DOHH2 (cell line): ENCODE measurements at regions not wholly inside any gene's neighbourhood (a gene's known extent, or its start where the extent isn't known, plus 50 kb on each side); places are given as distances from the start of the nearest gene placed in this dataset.

Source experiments
- EZH2phosphoT487 ChIP-seq: fragments of 200-600 bp; sonication (generic); IDR thresholded peaks from 2 replicates; pipeline ENCODE4 v1.6.1; 2017; ENCODE audit warnings: borderline replicate concordance, mild to moderate bottlenecking, antibody characterized with exemption, low read length, moderate library complexity, mixed read lengths
- TF ChIP-seq, protein P1 (sequence below): fragments of 200-600 bp; sonication (generic); IDR thresholded peaks from one replicate; pipeline ENCODE4 v1.5.1; 2014; ENCODE audit warnings: antibody characterized with exemption, mild to moderate bottlenecking, low read depth, low read length; ENCODE audit not compliant: poor library complexity, severe bottlenecking

DNA sequence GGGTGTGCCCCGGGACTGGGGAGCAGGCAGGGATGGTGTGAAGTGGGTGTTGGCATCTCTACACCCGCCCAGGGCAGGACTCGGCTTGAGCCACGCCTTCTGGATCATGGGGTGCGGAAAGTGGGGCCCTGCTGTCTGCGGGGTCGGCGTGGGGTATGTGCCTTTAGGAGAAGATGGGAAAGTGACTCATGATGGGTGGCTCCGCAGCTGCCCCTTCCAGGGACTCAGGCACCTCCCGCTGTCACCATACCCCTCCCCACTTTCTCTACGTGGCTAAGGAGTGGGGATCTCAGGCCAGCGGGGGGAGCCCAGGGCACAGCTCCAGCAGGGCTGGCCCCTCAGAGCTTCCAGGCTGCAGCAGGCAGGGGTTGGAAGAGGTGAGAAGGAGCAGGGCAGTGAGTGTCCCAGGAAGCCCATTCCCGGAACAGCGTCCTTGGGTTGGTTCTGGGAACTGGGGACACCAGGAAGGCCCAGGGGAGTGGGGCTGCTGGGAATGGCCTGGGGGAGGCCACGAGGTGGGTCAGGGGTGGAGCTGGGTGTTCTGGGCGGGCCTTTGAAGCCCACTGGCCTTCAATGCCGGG, 102.9 kb upstream of the FGF3 start:
- TF ChIP-seq, protein P1, sequence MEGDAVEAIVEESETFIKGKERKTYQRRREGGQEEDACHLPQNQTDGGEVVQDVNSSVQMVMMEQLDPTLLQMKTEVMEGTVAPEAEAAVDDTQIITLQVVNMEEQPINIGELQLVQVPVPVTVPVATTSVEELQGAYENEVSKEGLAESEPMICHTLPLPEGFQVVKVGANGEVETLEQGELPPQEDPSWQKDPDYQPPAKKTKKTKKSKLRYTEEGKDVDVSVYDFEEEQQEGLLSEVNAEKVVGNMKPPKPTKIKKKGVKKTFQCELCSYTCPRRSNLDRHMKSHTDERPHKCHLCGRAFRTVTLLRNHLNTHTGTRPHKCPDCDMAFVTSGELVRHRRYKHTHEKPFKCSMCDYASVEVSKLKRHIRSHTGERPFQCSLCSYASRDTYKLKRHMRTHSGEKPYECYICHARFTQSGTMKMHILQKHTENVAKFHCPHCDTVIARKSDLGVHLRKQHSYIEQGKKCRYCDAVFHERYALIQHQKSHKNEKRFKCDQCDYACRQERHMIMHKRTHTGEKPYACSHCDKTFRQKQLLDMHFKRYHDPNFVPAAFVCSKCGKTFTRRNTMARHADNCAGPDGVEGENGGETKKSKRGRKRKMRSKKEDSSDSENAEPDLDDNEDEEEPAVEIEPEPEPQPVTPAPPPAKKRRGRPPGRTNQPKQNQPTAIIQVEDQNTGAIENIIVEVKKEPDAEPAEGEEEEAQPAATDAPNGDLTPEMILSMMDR, result no peak
- no peak for TF ChIP-seq EZH2phosphoT487
